ENCODE measurements at regions not wholly inside any gene's neighbourhood (a gene's known extent, or its start where the extent isn't known, plus 50 kb on each side); places are given as distances from the start of the nearest gene placed in this dataset.

- Histone ChIP-seq H3K4me1 (ENCODE audit: insufficient read depth, low read length) (no peaks in the 10 kb centered on the region), H3K4me3 (ENCODE audit: insufficient read depth, low read depth, low read length) (no peak overlapping the region), H3K9me3 (ENCODE audit: insufficient read depth, low read depth, low read length) (peaks cover 4% of the 10 kb centered on the region), H3K79me2 (ENCODE audit: insufficient read depth, low read length) (no peaks in the 10 kb centered on the region), H3K4me2 (ENCODE audit: low read length) (no peak overlapping the region), H2AFZ (ENCODE audit: low read depth, low read length) (no peak overlapping the region), H3K27me3 (ENCODE audit: insufficient read depth, low read length) (no peaks in the 10 kb centered on the region), H3K9ac (ENCODE audit: low read length) (no peak overlapping the region), H4K20me1 (ENCODE audit: insufficient read depth, low read length) (no peaks in the 10 kb centered on the region), H3K36me3 (ENCODE audit: insufficient read depth, low read length) (no peaks in the 10 kb centered on the region), H3K27ac (ENCODE audit: low read depth, low read length) (no peak overlapping the region)
- H3K4me3 Mint-ChIP-seq (ENCODE audit: unreplicated experiment), result no peak overlapping the region
- H3K4me1 Mint-ChIP-seq (ENCODE audit: low read depth, unreplicated experiment), result no peaks in the 10 kb centered on the region
- TF ChIP-seq EZH2 (IDR thresholded peaks at IDR 0.05; ENCODE audit: insufficient read depth, low read length) (no peak), CTCF (IDR thresholded peaks at IDR 0.05; ENCODE audit: insufficient read depth, low read depth, low read length) (no peak)
- DNase-seq (ENCODE audit: low read depth) (no peak), FAIRE-seq (no peak)
- no peaks in the 10 kb centered on the region for H3K36me3 Mint-ChIP-seq (ENCODE audit: low read depth, unreplicated experiment)
- peaks cover 36% of the 10 kb centered on the region for H3K27me3 Mint-ChIP-seq (ENCODE audit: low read depth, unreplicated experiment)
- H3K27ac Mint-ChIP-seq (ENCODE audit: unreplicated experiment), result no peak overlapping the region
- H3K9me3 Mint-ChIP-seq (ENCODE audit: unreplicated experiment), result peaks cover 27% of the 10 kb centered on the region
Observed at GRCh38 chr1:30149226-30149625, 574.2 kb downstream of the MATN1 start.

DNA sequence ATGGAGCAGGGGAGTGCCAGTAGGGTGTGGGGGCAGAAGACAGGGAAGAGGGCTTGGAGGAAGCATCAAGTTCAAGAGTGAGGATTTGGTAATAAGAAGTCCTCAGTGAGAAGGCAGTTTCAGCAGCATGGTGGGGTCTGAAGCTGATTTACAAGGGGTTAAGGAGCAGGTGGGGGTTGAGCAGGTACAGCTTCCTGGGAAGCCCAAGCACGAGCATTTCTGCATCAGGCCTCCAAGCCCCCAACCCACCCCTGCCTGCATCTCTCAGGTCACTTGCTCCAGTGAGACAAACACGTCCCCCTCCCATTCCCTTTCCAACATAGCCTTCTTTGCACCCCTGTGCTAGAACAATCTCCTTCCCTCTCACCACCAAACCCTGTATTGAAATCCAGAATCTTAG, 574.7 kb downstream of the MATN1 start:
- Histone ChIP-seq H3K79me2 (ENCODE audit: insufficient read depth, low read length) (no peaks in the 10 kb centered on the region), H3K9me3 (ENCODE audit: insufficient read depth, low read depth, low read length) (peaks cover 4% of the 10 kb centered on the region), H3K27me3 (ENCODE audit: insufficient read depth, low read length) (no peaks in the 10 kb centered on the region), H3K4me2 (ENCODE audit: low read length) (no peak overlapping the region), H3K36me3 (ENCODE audit: insufficient read depth, low read length) (no peaks in the 10 kb centered on the region), H3K9ac (ENCODE audit: low read length) (no peak overlapping the region), H3K4me1 (ENCODE audit: insufficient read depth, low read length) (no peaks in the 10 kb centered on the region), H4K20me1 (ENCODE audit: insufficient read depth, low read length) (no peaks in the 10 kb centered on the region), H3K27ac (ENCODE audit: low read depth, low read length) (no peak overlapping the region), H3K4me3 (ENCODE audit: insufficient read depth, low read depth, low read length) (no peak overlapping the region), H2AFZ (ENCODE audit: low read depth, low read length) (no peak overlapping the region)
- H3K27me3 Mint-ChIP-seq (ENCODE audit: low read depth, unreplicated experiment), result peaks cover 40% of the 10 kb centered on the region
- no peak for FAIRE-seq
- peaks cover 30% of the 10 kb centered on the region for H3K9me3 Mint-ChIP-seq (ENCODE audit: unreplicated experiment)
- H3K4me1 Mint-ChIP-seq (ENCODE audit: low read depth, unreplicated experiment), result no peaks in the 10 kb centered on the region
- no peaks in the 10 kb centered on the region for H3K36me3 Mint-ChIP-seq (ENCODE audit: low read depth, unreplicated experiment)
- TF ChIP-seq CTCF (IDR thresholded peaks at IDR 0.05; ENCODE audit: insufficient read depth, low read depth, low read length) (no peak), EZH2 (IDR thresholded peaks at IDR 0.05; ENCODE audit: insufficient read depth, low read length) (no peak)
- no peak for DNase-seq (ENCODE audit: low read depth)
- no peak overlapping the region for H3K27ac Mint-ChIP-seq (ENCODE audit: unreplicated experiment)
- H3K4me3 Mint-ChIP-seq (ENCODE audit: unreplicated experiment), result no peak overlapping the region

DNA sequence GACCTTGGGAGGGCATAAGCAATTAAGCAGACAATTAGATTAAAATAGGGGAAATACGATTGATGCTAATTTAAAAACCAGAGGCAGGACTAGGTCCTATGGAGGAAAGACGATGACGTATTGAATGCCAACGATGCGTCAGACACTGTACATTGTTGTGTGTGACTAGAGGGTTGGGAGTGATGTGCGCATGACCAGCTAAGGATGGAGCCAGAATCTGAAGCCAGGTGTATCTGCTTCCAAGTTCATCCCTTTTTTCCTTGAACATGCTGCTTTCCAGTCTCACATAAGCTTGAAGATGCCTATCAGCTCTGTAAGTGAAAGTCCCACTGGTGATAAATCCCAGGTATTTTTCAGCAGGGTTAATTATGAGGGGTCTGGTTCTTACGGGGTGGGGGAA, 576.2 kb downstream of the MATN1 start:
- H3K27me3 ChIP-seq (ENCODE audit: insufficient read depth, low read length), result no peaks in the 10 kb centered on the region
- DNase-seq (ENCODE audit: low read depth), result no peak
- H3K4me2 ChIP-seq (ENCODE audit: low read length), result no peak overlapping the region
- no peak overlapping the region for H3K27ac Mint-ChIP-seq (ENCODE audit: unreplicated experiment)
- H4K20me1 ChIP-seq (ENCODE audit: insufficient read depth, low read length), result no peaks in the 10 kb centered on the region
- peaks cover 40% of the 10 kb centered on the region for H3K27me3 Mint-ChIP-seq (ENCODE audit: low read depth, unreplicated experiment)
- H3K36me3 Mint-ChIP-seq (ENCODE audit: low read depth, unreplicated experiment), result no peaks in the 10 kb centered on the region
- no peak overlapping the region for H2AFZ ChIP-seq (ENCODE audit: low read depth, low read length)
- H3K9ac ChIP-seq (ENCODE audit: low read length), result no peak overlapping the region
- no peaks in the 10 kb centered on the region for H3K36me3 ChIP-seq (ENCODE audit: insufficient read depth, low read length)
- no peaks in the 10 kb centered on the region for H3K4me1 ChIP-seq (ENCODE audit: insufficient read depth, low read length)
- H3K9me3 Mint-ChIP-seq (ENCODE audit: unreplicated experiment), result peaks cover 28% of the 10 kb centered on the region
- H3K4me1 Mint-ChIP-seq (ENCODE audit: low read depth, unreplicated experiment), result no peaks in the 10 kb centered on the region
- H3K79me2 ChIP-seq (ENCODE audit: insufficient read depth, low read length), result no peaks in the 10 kb centered on the region
- FAIRE-seq, result no peak
- TF ChIP-seq EZH2 (IDR thresholded peaks at IDR 0.05; ENCODE audit: insufficient read depth, low read length), result no peak
- no peak for TF ChIP-seq CTCF (IDR thresholded peaks at IDR 0.05; ENCODE audit: insufficient read depth, low read depth, low read length)
- peaks cover 4% of the 10 kb centered on the region for H3K9me3 ChIP-seq (ENCODE audit: insufficient read depth, low read depth, low read length)
- no peak overlapping the region for H3K27ac ChIP-seq (ENCODE audit: low read depth, low read length)
- H3K4me3 Mint-ChIP-seq (ENCODE audit: unreplicated experiment), result no peak overlapping the region
- no peak overlapping the region for H3K4me3 ChIP-seq (ENCODE audit: insufficient read depth, low read depth, low read length)
